Non-pigmented ciliary epithelial cell (primary cell): ENCODE measurements at regions not wholly inside any gene's neighbourhood (a gene's known extent, or its start where the extent isn't known, plus 50 kb on each side); places are given as distances from the start of the nearest gene placed in this dataset.
"Not testable (repeated sequence)": the region's sequence is repeated elsewhere in the genome, so short reads cannot be mapped to it uniquely, and the experiment has no call there.

ENCODE experiments used
- DNase-seq: peaks from one replicate; pipeline ENCODE4 v3.0.0-alpha.2; 2010; ENCODE audit warnings: low read depth

GRCh38 chr6:26175033-26175427, 87.8 kb downstream of the HFE start:
- no peak for DNase-seq

- no peak for DNase-seq
These were observed 88.4 kb downstream of the HFE start for GRCh38 chr6:26175428-26176181.

- DNase-seq: no peak
These were observed 92.4 kb downstream of the HFE start for GRCh38 chr6:26179675-26180074.

- no peak for DNase-seq
These were observed 93.1 kb downstream of the HFE start for GRCh38 chr6:26180346-26180745.

- DNase-seq: no peak
These were observed 96.0 kb downstream of the HFE start for GRCh38 chr6:26183237-26183580.

- no peak for DNase-seq
These were observed 96.5 kb downstream of the HFE start for GRCh38 chr6:26183581-26184366.

- no peak for DNase-seq
These were observed 97.2 kb downstream of the HFE start for GRCh38 chr6:26184367-26184891.

- no peak for DNase-seq
These were observed 97.8 kb downstream of the HFE start for GRCh38 chr6:26185004-26185403.

- no peak for DNase-seq
These were observed 98.6 kb downstream of the HFE start for GRCh38 chr6:26185802-26186201.

GRCh38 chr6:26186652-26187051, 99.4 kb downstream of the HFE start:
- no peak for DNase-seq

- no peak for DNase-seq
These were observed 100.1 kb downstream of the HFE start for GRCh38 chr6:26187292-26187691.

GRCh38 chr6:26187981-26188635, 100.9 kb downstream of the HFE start:
- no peak for DNase-seq

GRCh38 chr6:26191512-26191911, 104.3 kb downstream of the HFE start:
- not testable (repeated sequence) for DNase-seq

GRCh38 chr6:26193467-26194328, 106.5 kb downstream of the HFE start:
- no peak for DNase-seq

GRCh38 chr6:26194329-26194701, 107.1 kb downstream of the HFE start:
- no peak for DNase-seq

GRCh38 chr6:26194816-26195375, 107.7 kb downstream of the HFE start:
- no peak for DNase-seq

- peak; percentile 85 for DNase-seq
These were observed 108.2 kb downstream of the HFE start for GRCh38 chr6:26195376-26195923.

- no peak for DNase-seq
These were observed 109.0 kb downstream of the HFE start for GRCh38 chr6:26195924-26196845.

GRCh38 chr6:26196846-26197635, 109.8 kb downstream of the HFE start:
- peak; percentile 70 for DNase-seq

- no peak for DNase-seq
These were observed 110.4 kb downstream of the HFE start for GRCh38 chr6:26197636-26197932.
